ENCODE measurements at regions not wholly inside any gene's neighbourhood (a gene's known extent, or its start where the extent isn't known, plus 50 kb on each side); places are given as distances from the start of the nearest gene placed in this dataset.
A peak's percentile ranks its signal among the peaks of the same experiment; 100 is the strongest.

DNA sequence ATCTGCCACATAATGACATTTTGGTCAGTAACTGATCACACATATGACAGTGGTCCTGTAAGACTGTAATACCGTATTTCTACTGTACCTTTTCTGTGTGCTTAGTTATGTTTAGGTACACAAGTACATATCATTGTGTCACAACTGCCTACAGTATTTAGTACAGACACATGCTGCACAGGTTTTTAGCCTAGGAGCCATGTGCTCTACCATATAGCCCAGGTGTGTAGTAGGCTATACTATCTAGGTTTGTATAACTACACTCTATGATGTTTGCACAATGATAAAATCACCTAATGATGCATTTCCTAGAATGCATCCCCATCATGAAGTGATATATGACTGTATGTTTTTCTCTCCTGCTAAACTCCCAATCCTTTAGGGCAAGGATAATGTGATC, 61.2 kb upstream of the MIR17HG start:
- no TSS peak for BruUV-seq (replicated peaks)
- H3K27ac ChIP-seq (ENCODE audit: extremely low read depth, low read depth, low read length): no peak overlapping the region
- DNase-seq (ENCODE audit: extremely low read depth in 1 of 4, low spot score in 3 of 4): no peak
- POLR2A ChIA-PET: interaction anchor here (2.5 kb wide), 1 partner anchor 9 kb away, joined by 12 read pairs; no protein-coding TSS in a partner anchor
- TF ChIP-seq ETV1 (tag; conservative IDR thresholded peaks at IDR 0.05; ENCODE audit: low read depth) (no peak), BRD4 (IDR thresholded peaks at IDR 0.05) (no peak), FOXA3 (CRISPR knock-in tag; conservative IDR thresholded peaks at IDR 0.05 in 1 of 2, IDR thresholded peaks at IDR 0.05 in 1 of 2) (no peak), ZKSCAN8 (CRISPR knock-in tag; IDR thresholded peaks at IDR 0.05) (no peak), ZBED1 (IDR thresholded peaks at IDR 0.05) (no peak), ETV5 (CRISPR knock-in tag; IDR thresholded peaks at IDR 0.05; ENCODE audit: low read depth) (no peak), MEIS2 (IDR thresholded peaks at IDR 0.05; ENCODE audit: partially characterized antibody) (peak; percentile 24), TAL1 (IDR thresholded peaks at IDR 0.05) (no peak), IRF2 (CRISPR knock-in tag; IDR thresholded peaks at IDR 0.05) (no peak), HDAC6 (IDR thresholded peaks at IDR 0.05; ENCODE audit: low read depth, low read length) (0 out of 2 replicates have a peak, but pooled peaks have one; percentile 17), KDM4B (IDR thresholded peaks at IDR 0.05; ENCODE audit: borderline replicate concordance in 2 of 2, low read depth in 1 of 2) (no peak), PHTF2 (CRISPR knock-in tag; IDR thresholded peaks at IDR 0.05) (peak; percentile 69; the same call in 1 of the 2 replicates)
- no peaks in the 10 kb centered on the region for H3K27me3 ChIP-seq (ENCODE audit: control insufficient read depth in 2 of 2, insufficient read depth in 2 of 2, low read length in 2 of 2)
- in situ Hi-C loops (cut with MboI): no loop called here
- FAIRE-seq: no peak
- H3K9me1 ChIP-seq (ENCODE audit: control insufficient read depth, insufficient read depth, low read length): no peaks in the 10 kb centered on the region
- H3K36me3 ChIP-seq (ENCODE audit: control insufficient read depth, insufficient read depth, low read length): no peaks in the 10 kb centered on the region
- no peaks in the 10 kb centered on the region for H4K20me1 ChIP-seq (replicated peaks; ENCODE audit: control insufficient read depth, insufficient read depth, low read length)
- H3K9me3 ChIP-seq (replicated peaks; ENCODE audit: control insufficient read depth, insufficient read depth, low read depth, low read length): no peaks in the 10 kb centered on the region
- 0% methylated on average over 1 of the region's 1 CpG for WGBS (ENCODE audit: insufficient coverage, low coverage, missing lambda C conversion rate)
- intact Hi-C loops (cut with micrococcal nuclease): loop anchor here (5.0 kb wide), 1 partner anchor 89 kb away; no protein-coding TSS in a partner anchor
- H3K4me1 ChIP-seq (replicated peaks in 1 of 2; ENCODE audit: control insufficient read depth in 2 of 2, insufficient read depth in 2 of 2, low read length in 2 of 2): no peaks in the 10 kb centered on the region
- no peaks in the 10 kb centered on the region for H3K79me2 ChIP-seq (ENCODE audit: control insufficient read depth, insufficient read depth, low read length)
- no peak overlapping the region for H2AFZ ChIP-seq (ENCODE audit: low read depth, low read length)
- peak; percentile 11; the same call in 2 of the 3 replicates for ATAC-seq
- no peak overlapping the region for H3K4me3 ChIP-seq
- no peak overlapping the region for H3K4me2 ChIP-seq (ENCODE audit: insufficient read depth, low read length)
- H3K9ac ChIP-seq (ENCODE audit: insufficient read depth in 1 of 2, low read depth in 2 of 2, low read length in 2 of 2): no peak overlapping the region
- CTCF ChIA-PET (ENCODE audit: low intra/inter-chr PET ratio): no interaction called here

Measured in K562 (cell line).